Superior temporal gyrus (tissue), 1 donor: ENCODE measurements at regions not wholly inside any gene's neighbourhood (a gene's known extent, or its start where the extent isn't known, plus 50 kb on each side); places are given as distances from the start of the nearest gene placed in this dataset.

Experiments
- DNase-seq: peaks from one replicate; pipeline ENCODE4 v3.0.0-alpha.2; 2016; ENCODE audit errors: extremely low spot score

- DNase-seq: no peak
Measured at GRCh38 chr17:56096026-56096810, 57.1 kb upstream of the ANKFN1 start.

DNA sequence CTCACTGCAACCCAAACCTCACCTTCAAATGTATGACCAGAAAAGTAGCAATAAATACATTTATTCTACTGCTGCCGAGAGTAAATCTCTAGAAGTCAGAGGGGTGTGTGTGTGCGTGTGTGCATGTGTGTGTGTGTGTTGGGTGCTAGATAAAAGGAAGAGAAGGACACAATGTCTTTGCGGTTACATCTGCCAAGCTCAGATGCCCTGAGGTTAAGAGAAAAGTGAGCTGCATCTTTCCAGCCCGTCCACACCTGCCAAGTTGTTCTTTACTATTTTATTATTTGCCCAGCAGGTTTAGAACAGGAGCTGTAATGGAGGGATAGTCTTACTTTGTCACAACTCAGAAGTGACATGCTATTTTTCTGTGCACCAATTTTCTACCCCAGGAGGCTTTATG is 54.5 kb upstream of the ANKFN1 start:
- no peak for DNase-seq

GRCh38 chr17:56099649-56100048 is 53.6 kb upstream of the ANKFN1 start:
- no peak for DNase-seq
